Neural progenitor cell (in vitro differentiated cells): ENCODE measurements at regions not wholly inside any gene's neighbourhood (a gene's known extent, or its start where the extent isn't known, plus 50 kb on each side); places are given as distances from the start of the nearest gene placed in this dataset.

Experiments used
- EZH2 ChIP-seq: fragments of 200-600 bp; sonication (generic); IDR thresholded peaks from 2 replicates; pipeline ENCODE4 v1.6.1; 2017; ENCODE audit warnings: antibody characterized with exemption, mild to moderate bottlenecking, moderate library complexity
- EZH2phosphoT487 ChIP-seq: fragments of 200-600 bp; sonication (generic); IDR thresholded peaks from 2 replicates; pipeline ENCODE4 v1.6.1; 2017; ENCODE audit warnings: antibody characterized with exemption
- TF ChIP-seq, protein P1 (sequence below): fragments of 200-600 bp; sonication (generic); IDR thresholded peaks from 2 replicates; pipeline ENCODE4 v1.5.1; 2017; ENCODE audit warnings: antibody characterized with exemption, mild to moderate bottlenecking

DNA sequence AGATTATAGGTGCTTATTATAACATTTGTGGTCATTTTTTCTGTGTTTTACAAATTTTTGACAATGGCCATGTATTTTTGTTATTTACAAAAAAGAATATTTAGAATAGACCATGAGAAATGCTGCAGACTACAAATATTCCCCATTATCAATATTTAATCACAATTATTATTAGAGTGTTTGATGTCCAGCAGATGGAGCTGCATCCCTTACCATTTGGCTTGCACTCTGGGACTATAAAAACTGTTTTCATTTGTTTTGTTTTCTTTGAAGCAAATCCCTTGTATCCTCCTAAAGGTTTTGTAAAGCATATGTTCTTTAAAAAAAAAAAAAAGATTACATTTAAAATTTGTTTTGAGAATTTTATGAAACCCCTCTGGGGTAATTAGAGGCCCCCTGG is 85.6 kb upstream of the CXorf66 start:
- TF ChIP-seq, protein P1, sequence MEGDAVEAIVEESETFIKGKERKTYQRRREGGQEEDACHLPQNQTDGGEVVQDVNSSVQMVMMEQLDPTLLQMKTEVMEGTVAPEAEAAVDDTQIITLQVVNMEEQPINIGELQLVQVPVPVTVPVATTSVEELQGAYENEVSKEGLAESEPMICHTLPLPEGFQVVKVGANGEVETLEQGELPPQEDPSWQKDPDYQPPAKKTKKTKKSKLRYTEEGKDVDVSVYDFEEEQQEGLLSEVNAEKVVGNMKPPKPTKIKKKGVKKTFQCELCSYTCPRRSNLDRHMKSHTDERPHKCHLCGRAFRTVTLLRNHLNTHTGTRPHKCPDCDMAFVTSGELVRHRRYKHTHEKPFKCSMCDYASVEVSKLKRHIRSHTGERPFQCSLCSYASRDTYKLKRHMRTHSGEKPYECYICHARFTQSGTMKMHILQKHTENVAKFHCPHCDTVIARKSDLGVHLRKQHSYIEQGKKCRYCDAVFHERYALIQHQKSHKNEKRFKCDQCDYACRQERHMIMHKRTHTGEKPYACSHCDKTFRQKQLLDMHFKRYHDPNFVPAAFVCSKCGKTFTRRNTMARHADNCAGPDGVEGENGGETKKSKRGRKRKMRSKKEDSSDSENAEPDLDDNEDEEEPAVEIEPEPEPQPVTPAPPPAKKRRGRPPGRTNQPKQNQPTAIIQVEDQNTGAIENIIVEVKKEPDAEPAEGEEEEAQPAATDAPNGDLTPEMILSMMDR = peak; percentile 62
- no peak for TF ChIP-seq EZH2phosphoT487
- no peak for TF ChIP-seq EZH2
